Superior temporal gyrus (tissue), 1 donor: ENCODE measurements at regions not wholly inside any gene's neighbourhood (a gene's known extent, or its start where the extent isn't known, plus 50 kb on each side); places are given as distances from the start of the nearest gene placed in this dataset.
"Not testable (repeated sequence)": the region's sequence is repeated elsewhere in the genome, so short reads cannot be mapped to it uniquely, and the experiment has no call there.

Experiments
- DNase-seq: peaks from one replicate; pipeline ENCODE4 v3.0.0-alpha.2; 2016; ENCODE audit errors: extremely low spot score

- no peak for DNase-seq
Observed at GRCh38 chr2:82124629-82125028, 1820.1 kb upstream of the LRRTM1 start.

GRCh38 chr2:82120654-82121053 lies 1816.1 kb upstream of the LRRTM1 start:
- no peak for DNase-seq

GRCh38 chr2:82120115-82120514 lies 1815.6 kb upstream of the LRRTM1 start:
- DNase-seq = no peak

- DNase-seq = no peak
Observed at GRCh38 chr2:82109418-82109817, 1804.9 kb upstream of the LRRTM1 start.

- DNase-seq = no peak
Observed at GRCh38 chr2:82098617-82099016, 1794.1 kb upstream of the LRRTM1 start.

- no peak for DNase-seq
Observed at GRCh38 chr2:82089518-82089917, 1785.0 kb upstream of the LRRTM1 start.

- no peak for DNase-seq
Observed at GRCh38 chr2:82084679-82085392, 1780.3 kb upstream of the LRRTM1 start.

GRCh38 chr2:82075875-82076274 lies 1771.3 kb upstream of the LRRTM1 start:
- no peak for DNase-seq

GRCh38 chr2:82062463-82062862 lies 1757.9 kb upstream of the LRRTM1 start:
- DNase-seq = no peak

- no peak for DNase-seq
Observed at GRCh38 chr2:82055846-82056245, 1751.3 kb upstream of the LRRTM1 start.

GRCh38 chr2:82043867-82044266 lies 1739.3 kb upstream of the LRRTM1 start:
- no peak for DNase-seq

GRCh38 chr2:82027921-82028615 lies 1723.5 kb upstream of the LRRTM1 start:
- DNase-seq = no peak

- DNase-seq = no peak
Observed at GRCh38 chr2:82023710-82024109, 1719.2 kb upstream of the LRRTM1 start.

GRCh38 chr2:82013641-82014040 lies 1709.1 kb upstream of the LRRTM1 start:
- DNase-seq = no peak

- DNase-seq = no peak
Observed at GRCh38 chr2:82007071-82007664, 1702.6 kb upstream of the LRRTM1 start.

GRCh38 chr2:82005889-82006288 lies 1701.3 kb upstream of the LRRTM1 start:
- DNase-seq = not testable (repeated sequence)

- DNase-seq = no peak
Observed at GRCh38 chr2:82001614-82002013, 1697.1 kb upstream of the LRRTM1 start.

- DNase-seq = no peak
Observed at GRCh38 chr2:82000606-82001005, 1696.1 kb upstream of the LRRTM1 start.

GRCh38 chr2:81996332-81996731 lies 1691.8 kb upstream of the LRRTM1 start:
- DNase-seq = no peak

GRCh38 chr2:81991282-81991681 lies 1686.7 kb upstream of the LRRTM1 start:
- no peak for DNase-seq

- no peak for DNase-seq
Observed at GRCh38 chr2:81987370-81987769, 1682.8 kb upstream of the LRRTM1 start.

GRCh38 chr2:81984969-81985637 lies 1680.6 kb upstream of the LRRTM1 start:
- no peak for DNase-seq

- DNase-seq = no peak
Observed at GRCh38 chr2:81981585-81981984, 1677.0 kb upstream of the LRRTM1 start.
